Thyroid gland (tissue), 4 donors: ENCODE measurements at regions not wholly inside any gene's neighbourhood (a gene's known extent, or its start where the extent isn't known, plus 50 kb on each side); places are given as distances from the start of the nearest gene placed in this dataset.

Source experiments
- CTCF ChIP-seq, 6 experiments: fragments of 200-600 bp in 3 of 6; fragments of 450-650 bp in 3 of 6; sonication (generic) in 3 of 6; IDR thresholded peaks; one replicate each; pipeline ENCODE4 v1.5.1; 2016 to 2019; ENCODE audit warnings: antibody characterized with exemption in 6 of 6, mild to moderate bottlenecking in 2 of 6, inconsistent platforms in 1 of 6, moderate library complexity in 1 of 6
- POLR2A ChIP-seq, 2 donors: fragments of 450-650 bp; IDR thresholded peaks; one replicate each; pipeline ENCODE4 v1.6.1; 2017; ENCODE audit warnings: antibody characterized with exemption in 2 of 2, mild to moderate bottlenecking in 2 of 2, moderate library complexity in 1 of 2

DNA sequence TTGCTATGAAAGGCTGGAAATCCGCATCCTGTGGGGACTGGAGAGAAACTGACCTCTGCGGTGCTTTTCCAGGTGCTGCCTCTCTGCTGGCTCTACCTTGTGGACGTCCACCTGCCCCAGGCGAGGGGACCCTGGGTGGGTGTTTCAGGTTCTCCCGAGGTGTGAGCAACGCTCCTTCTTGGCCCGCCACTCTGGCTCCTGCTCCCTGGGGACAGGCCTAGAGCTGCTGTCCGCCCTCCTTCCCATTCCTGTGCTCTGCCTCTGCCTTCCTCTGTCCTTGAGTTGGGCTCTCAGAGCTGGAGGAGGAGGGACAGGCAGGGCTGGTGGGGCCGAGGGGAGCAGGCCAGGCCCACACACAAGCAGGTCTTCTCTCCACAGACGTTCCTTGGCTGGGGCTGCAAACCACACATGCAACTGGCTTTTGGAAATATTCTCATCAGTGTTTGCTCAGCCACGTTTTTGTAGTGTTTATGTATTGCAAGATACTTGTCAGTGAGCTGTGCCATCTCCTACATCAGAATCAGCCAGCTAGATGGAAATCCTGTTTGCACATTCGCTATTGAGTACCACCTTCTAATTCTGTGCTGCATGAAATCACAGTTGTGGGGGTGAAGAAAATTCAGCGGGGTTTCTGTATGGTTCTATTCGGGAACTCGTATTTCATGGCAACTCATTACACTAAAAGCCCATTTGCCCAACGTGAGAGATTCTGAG lies 1115.0 kb downstream of the BRD1 start:
- TF ChIP-seq CTCF (IDR thresholded peaks at IDR 0.05) = no peak
- no peak for TF ChIP-seq POLR2A (IDR thresholded peaks at IDR 0.05)
